ENCODE measurements at regions not wholly inside any gene's neighbourhood (a gene's known extent, or its start where the extent isn't known, plus 50 kb on each side); places are given as distances from the start of the nearest gene placed in this dataset.

DNA sequence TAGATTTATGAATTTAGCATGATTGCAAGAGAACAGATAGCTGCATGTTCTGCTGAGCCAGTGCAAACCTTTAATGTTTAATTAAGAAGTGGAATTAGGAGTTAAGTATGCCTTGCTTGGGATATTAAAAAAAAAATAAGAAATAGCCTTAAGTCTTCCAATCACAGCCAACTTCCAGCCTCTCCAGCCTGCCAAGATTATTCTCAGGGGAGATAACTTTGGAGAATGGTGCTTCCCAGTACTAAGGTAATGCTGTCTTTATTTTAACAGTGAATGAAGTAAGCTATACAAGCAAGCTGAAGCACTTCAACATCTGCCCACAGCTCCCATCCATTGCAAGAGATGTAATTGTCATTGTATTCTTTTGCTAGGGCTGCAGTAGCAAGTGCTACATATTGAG is 389.5 kb upstream of the ASIC2 start:
- Histone ChIP-seq H3K4me1 (ENCODE audit: insufficient read depth, low read length, poor library complexity, severe bottlenecking) (no peaks in the 10 kb centered on the region), H3K36me3 (ENCODE audit: insufficient read depth, low read length, poor library complexity, severe bottlenecking) (no peaks in the 10 kb centered on the region), H3K27me3 (replicated peaks; ENCODE audit: insufficient read depth, low read depth, low read length, poor library complexity) (no peaks in the 10 kb centered on the region), H3K9me3 (ENCODE audit: low read depth, low read length, poor library complexity, severe bottlenecking) (no peaks in the 10 kb centered on the region), H3K4me3 (ENCODE audit: low read depth, low read length, poor library complexity, severe bottlenecking) (no peak overlapping the region), H3K27ac (ENCODE audit: low read depth, low read length, poor library complexity, severe bottlenecking) (no peak overlapping the region)
- BruUV-seq (replicated peaks), result no TSS peak
- TF ChIP-seq EZH2 (IDR thresholded peaks at IDR 0.05; ENCODE audit: borderline replicate concordance, low read depth, low read length, poor library complexity, severe bottlenecking), result no peak
- TF ChIP-seq, protein P1, sequence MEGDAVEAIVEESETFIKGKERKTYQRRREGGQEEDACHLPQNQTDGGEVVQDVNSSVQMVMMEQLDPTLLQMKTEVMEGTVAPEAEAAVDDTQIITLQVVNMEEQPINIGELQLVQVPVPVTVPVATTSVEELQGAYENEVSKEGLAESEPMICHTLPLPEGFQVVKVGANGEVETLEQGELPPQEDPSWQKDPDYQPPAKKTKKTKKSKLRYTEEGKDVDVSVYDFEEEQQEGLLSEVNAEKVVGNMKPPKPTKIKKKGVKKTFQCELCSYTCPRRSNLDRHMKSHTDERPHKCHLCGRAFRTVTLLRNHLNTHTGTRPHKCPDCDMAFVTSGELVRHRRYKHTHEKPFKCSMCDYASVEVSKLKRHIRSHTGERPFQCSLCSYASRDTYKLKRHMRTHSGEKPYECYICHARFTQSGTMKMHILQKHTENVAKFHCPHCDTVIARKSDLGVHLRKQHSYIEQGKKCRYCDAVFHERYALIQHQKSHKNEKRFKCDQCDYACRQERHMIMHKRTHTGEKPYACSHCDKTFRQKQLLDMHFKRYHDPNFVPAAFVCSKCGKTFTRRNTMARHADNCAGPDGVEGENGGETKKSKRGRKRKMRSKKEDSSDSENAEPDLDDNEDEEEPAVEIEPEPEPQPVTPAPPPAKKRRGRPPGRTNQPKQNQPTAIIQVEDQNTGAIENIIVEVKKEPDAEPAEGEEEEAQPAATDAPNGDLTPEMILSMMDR (conservative IDR thresholded peaks at IDR 0.05; ENCODE audit: low read depth, low read length), result no peak
- intact Hi-C loops (cut with micrococcal nuclease; ENCODE audit: unreplicated experiment), result no loop called here
- CTCF ChIA-PET, result no interaction called here
- POLR2A ChIA-PET (ENCODE audit: low non-redundant PET), result no interaction called here
- no peak for DNase-seq (ENCODE audit: low spot score)

DNA sequence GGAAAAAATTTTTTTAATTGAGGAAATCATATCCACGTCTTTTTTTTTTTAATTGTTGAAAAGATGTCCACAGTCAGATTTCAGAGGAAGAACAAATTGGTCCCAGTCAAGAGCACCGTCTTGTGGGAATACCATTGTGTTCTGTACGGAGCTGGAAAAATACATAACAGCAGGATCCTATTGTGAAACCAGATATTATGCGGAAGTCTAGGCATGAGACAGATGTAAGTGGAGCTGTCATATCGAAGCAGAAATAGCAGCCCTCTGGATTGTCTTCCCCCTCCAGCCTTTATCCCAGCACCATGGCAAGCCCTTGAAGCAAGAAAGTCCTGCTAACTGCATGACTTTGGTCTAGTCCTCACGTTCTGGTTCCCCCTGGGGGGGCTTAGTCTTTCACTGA is 391.6 kb upstream of the ASIC2 start:
- Histone ChIP-seq H3K4me3 (ENCODE audit: low read depth, low read length, poor library complexity, severe bottlenecking) (no peak overlapping the region), H3K4me1 (ENCODE audit: insufficient read depth, low read length, poor library complexity, severe bottlenecking) (no peaks in the 10 kb centered on the region), H3K36me3 (ENCODE audit: insufficient read depth, low read length, poor library complexity, severe bottlenecking) (no peaks in the 10 kb centered on the region), H3K27ac (ENCODE audit: low read depth, low read length, poor library complexity, severe bottlenecking) (no peak overlapping the region), H3K27me3 (replicated peaks; ENCODE audit: insufficient read depth, low read depth, low read length, poor library complexity) (no peaks in the 10 kb centered on the region), H3K9me3 (ENCODE audit: low read depth, low read length, poor library complexity, severe bottlenecking) (no peaks in the 10 kb centered on the region)
- POLR2A ChIA-PET (ENCODE audit: low non-redundant PET), result no interaction called here
- no peak for TF ChIP-seq EZH2 (IDR thresholded peaks at IDR 0.05; ENCODE audit: borderline replicate concordance, low read depth, low read length, poor library complexity, severe bottlenecking)
- TF ChIP-seq, protein P1 (conservative IDR thresholded peaks at IDR 0.05; ENCODE audit: low read depth, low read length), result no peak
- CTCF ChIA-PET, result no interaction called here
- intact Hi-C loops (cut with micrococcal nuclease; ENCODE audit: unreplicated experiment), result no loop called here
- BruUV-seq (replicated peaks), result no TSS peak
- no peak for DNase-seq (ENCODE audit: low spot score)

DNA sequence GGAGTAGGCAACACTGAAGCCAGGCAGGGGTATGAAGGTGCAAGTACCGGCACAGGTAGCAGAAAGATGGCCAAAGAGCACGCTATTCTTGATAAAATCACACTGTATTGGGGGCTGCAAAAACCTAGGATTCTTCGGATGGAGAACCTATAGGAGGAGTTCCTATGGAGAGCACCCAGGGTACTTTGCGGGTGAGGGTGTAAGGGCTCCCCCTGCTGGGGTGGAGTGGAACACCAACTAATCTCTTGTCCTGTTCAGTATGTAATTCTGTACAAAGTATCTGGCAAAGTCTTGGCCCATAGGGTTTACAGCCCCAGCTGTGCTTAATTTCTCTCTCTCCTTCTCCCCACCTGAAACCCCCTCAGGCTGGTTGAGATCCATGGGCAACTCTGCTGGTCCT is 393.1 kb upstream of the ASIC2 start:
- Histone ChIP-seq H3K27ac (ENCODE audit: low read depth, low read length, poor library complexity, severe bottlenecking) (no peak overlapping the region), H3K27me3 (replicated peaks; ENCODE audit: insufficient read depth, low read depth, low read length, poor library complexity) (no peaks in the 10 kb centered on the region), H3K9me3 (ENCODE audit: low read depth, low read length, poor library complexity, severe bottlenecking) (no peaks in the 10 kb centered on the region), H3K36me3 (ENCODE audit: insufficient read depth, low read length, poor library complexity, severe bottlenecking) (no peaks in the 10 kb centered on the region), H3K4me1 (ENCODE audit: insufficient read depth, low read length, poor library complexity, severe bottlenecking) (no peaks in the 10 kb centered on the region), H3K4me3 (ENCODE audit: low read depth, low read length, poor library complexity, severe bottlenecking) (no peak overlapping the region)
- intact Hi-C loops (cut with micrococcal nuclease; ENCODE audit: unreplicated experiment), result no loop called here
- CTCF ChIA-PET, result no interaction called here
- POLR2A ChIA-PET (ENCODE audit: low non-redundant PET), result no interaction called here
- BruUV-seq (replicated peaks), result no TSS peak
- DNase-seq (ENCODE audit: low spot score), result peak; percentile 23
- TF ChIP-seq EZH2 (IDR thresholded peaks at IDR 0.05; ENCODE audit: borderline replicate concordance, low read depth, low read length, poor library complexity, severe bottlenecking), result no peak
- TF ChIP-seq, protein P1 (conservative IDR thresholded peaks at IDR 0.05; ENCODE audit: low read depth, low read length), result peak; percentile 53
